ENCODE measurements at regions not wholly inside any gene's neighbourhood (a gene's known extent, or its start where the extent isn't known, plus 50 kb on each side); places are given as distances from the start of the nearest gene placed in this dataset.

- Histone ChIP-seq H3K79me2 (ENCODE audit: low read length) (no peaks in the 10 kb centered on the region), H3K4me2 (ENCODE audit: low read length) (no peak overlapping the region), H2AFZ (ENCODE audit: low read depth, low read length) (no peak overlapping the region), H3K27ac (ENCODE audit: low read length) (no peak overlapping the region), H3K4me1 (ENCODE audit: low read length) (no peaks in the 10 kb centered on the region), H3K27me3 (ENCODE audit: low read depth, low read length) (no peaks in the 10 kb centered on the region), H3K4me3 (ENCODE audit: low read length) (no peak overlapping the region), H4K20me1 (ENCODE audit: insufficient read depth, low read length) (no peaks in the 10 kb centered on the region), H3K36me3 (replicated peaks; ENCODE audit: low read depth, low read length) (no peaks in the 10 kb centered on the region), H3K9me3 (ENCODE audit: insufficient read depth, low read length) (no peaks in the 10 kb centered on the region), H3K9ac (ENCODE audit: low read length) (no peak overlapping the region)
- TF ChIP-seq EZH2phosphoT487 (IDR thresholded peaks at IDR 0.05; ENCODE audit: low read depth) (no peak), CTCF (IDR thresholded peaks at IDR 0.05; ENCODE audit: low read depth, low read length) (no peak)
Measured at GRCh38 chr12:58388261-58388660, 446.9 kb downstream of the ATP23 start.

GRCh38 chr12:58393152-58393551 is 451.8 kb downstream of the ATP23 start:
- H3K27me3 ChIP-seq (ENCODE audit: low read depth, low read length), result no peaks in the 10 kb centered on the region

GRCh38 chr12:58395056-58395455 is 453.7 kb downstream of the ATP23 start:
- H3K4me1 ChIP-seq (ENCODE audit: low read length), result no peaks in the 10 kb centered on the region
- no peak overlapping the region for H3K4me2 ChIP-seq (ENCODE audit: low read length)
- H3K4me3 ChIP-seq (ENCODE audit: low read length), result no peak overlapping the region
- H4K20me1 ChIP-seq (ENCODE audit: insufficient read depth, low read length), result no peaks in the 10 kb centered on the region
- no peaks in the 10 kb centered on the region for H3K27me3 ChIP-seq (ENCODE audit: low read depth, low read length)
- TF ChIP-seq CTCF (IDR thresholded peaks at IDR 0.05; ENCODE audit: low read depth, low read length) (no peak), EZH2phosphoT487 (IDR thresholded peaks at IDR 0.05; ENCODE audit: low read depth) (no peak)
- H3K27ac ChIP-seq (ENCODE audit: low read length), result no peak overlapping the region
- no peak overlapping the region for H2AFZ ChIP-seq (ENCODE audit: low read depth, low read length)
- H3K9me3 ChIP-seq (ENCODE audit: insufficient read depth, low read length), result no peaks in the 10 kb centered on the region
- no peaks in the 10 kb centered on the region for H3K36me3 ChIP-seq (replicated peaks; ENCODE audit: low read depth, low read length)
- no peaks in the 10 kb centered on the region for H3K79me2 ChIP-seq (ENCODE audit: low read length)
- H3K9ac ChIP-seq (ENCODE audit: low read length), result no peak overlapping the region

More at GRCh38 chr12:58393152-58393551, 451.8 kb downstream of the ATP23 start:
- Histone ChIP-seq H3K9ac (ENCODE audit: low read length) (no peak overlapping the region), H3K4me1 (ENCODE audit: low read length) (no peaks in the 10 kb centered on the region), H3K27ac (ENCODE audit: low read length) (no peak overlapping the region), H3K4me3 (ENCODE audit: low read length) (no peak overlapping the region), H4K20me1 (ENCODE audit: insufficient read depth, low read length) (no peaks in the 10 kb centered on the region), H3K79me2 (ENCODE audit: low read length) (no peaks in the 10 kb centered on the region), H3K9me3 (ENCODE audit: insufficient read depth, low read length) (no peaks in the 10 kb centered on the region), H3K4me2 (ENCODE audit: low read length) (no peak overlapping the region), H2AFZ (ENCODE audit: low read depth, low read length) (no peak overlapping the region), H3K36me3 (replicated peaks; ENCODE audit: low read depth, low read length) (no peaks in the 10 kb centered on the region)
- no peak for TF ChIP-seq EZH2phosphoT487 (IDR thresholded peaks at IDR 0.05; ENCODE audit: low read depth)

- Histone ChIP-seq H3K27me3 (ENCODE audit: low read depth, low read length) (no peaks in the 10 kb centered on the region), H2AFZ (ENCODE audit: low read depth, low read length) (no peak overlapping the region), H3K36me3 (replicated peaks; ENCODE audit: low read depth, low read length) (no peaks in the 10 kb centered on the region), H3K4me1 (ENCODE audit: low read length) (no peaks in the 10 kb centered on the region), H3K4me2 (ENCODE audit: low read length) (no peak overlapping the region), H3K9ac (ENCODE audit: low read length) (no peak overlapping the region), H3K27ac (ENCODE audit: low read length) (no peak overlapping the region), H3K9me3 (ENCODE audit: insufficient read depth, low read length) (no peaks in the 10 kb centered on the region), H3K4me3 (ENCODE audit: low read length) (no peak overlapping the region), H4K20me1 (ENCODE audit: insufficient read depth, low read length) (no peaks in the 10 kb centered on the region), H3K79me2 (ENCODE audit: low read length) (no peaks in the 10 kb centered on the region)
- TF ChIP-seq EZH2phosphoT487 (IDR thresholded peaks at IDR 0.05; ENCODE audit: low read depth) (no peak), CTCF (IDR thresholded peaks at IDR 0.05; ENCODE audit: low read depth, low read length) (no peak)
Measured at GRCh38 chr12:58395470-58395869, 454.1 kb downstream of the ATP23 start.

- H2AFZ ChIP-seq (ENCODE audit: low read depth, low read length), result no peak overlapping the region
- no peaks in the 10 kb centered on the region for H3K36me3 ChIP-seq (replicated peaks; ENCODE audit: low read depth, low read length)
- H3K4me2 ChIP-seq (ENCODE audit: low read length), result no peak overlapping the region
- H3K9me3 ChIP-seq (ENCODE audit: insufficient read depth, low read length), result no peaks in the 10 kb centered on the region
- no peak overlapping the region for H3K4me3 ChIP-seq (ENCODE audit: low read length)
- H4K20me1 ChIP-seq (ENCODE audit: insufficient read depth, low read length), result no peaks in the 10 kb centered on the region
- no peak for TF ChIP-seq EZH2phosphoT487 (IDR thresholded peaks at IDR 0.05; ENCODE audit: low read depth)
- TF ChIP-seq CTCF (IDR thresholded peaks at IDR 0.05; ENCODE audit: low read depth, low read length), result no peak
- no peak overlapping the region for H3K9ac ChIP-seq (ENCODE audit: low read length)
- H3K27ac ChIP-seq (ENCODE audit: low read length), result no peak overlapping the region
- no peaks in the 10 kb centered on the region for H3K79me2 ChIP-seq (ENCODE audit: low read length)
- no peaks in the 10 kb centered on the region for H3K27me3 ChIP-seq (ENCODE audit: low read depth, low read length)
- H3K4me1 ChIP-seq (ENCODE audit: low read length), result no peaks in the 10 kb centered on the region
Measured at GRCh38 chr12:58396239-58396638, 454.9 kb downstream of the ATP23 start.
